Loucy (cell line): ENCODE measurements at regions not wholly inside any gene's neighbourhood (a gene's known extent, or its start where the extent isn't known, plus 50 kb on each side); places are given as distances from the start of the nearest gene placed in this dataset.

Experiments
- H2AFZ ChIP-seq: fragments of 200-600 bp; sonication (generic); 2 replicates; pipeline ENCODE4 v1.6.0; 2016; ENCODE audit warnings: antibody characterized with exemption, mild to moderate bottlenecking, low read length, moderate library complexity
- H3F3A ChIP-seq: fragments of 200-600 bp; 2 replicates; pipeline ENCODE4 v1.6.0; 2016; ENCODE audit warnings: antibody characterized with exemption, low read depth, mild to moderate bottlenecking
- H3K27me3 ChIP-seq: fragments of 200-600 bp; sonication (generic); 2 replicates; pipeline ENCODE4 v1.6.1; 2014; ENCODE audit warnings: low read length, mild to moderate bottlenecking; ENCODE audit not compliant: insufficient read depth, poor library complexity, severe bottlenecking
- H3K36me3 ChIP-seq: fragments of 200-600 bp; sonication (generic); 2 replicates; pipeline ENCODE4 v1.6.1; 2016; ENCODE audit warnings: low read length; ENCODE audit not compliant: insufficient read depth
- H3K4me1 ChIP-seq: fragments of 200-600 bp; sonication (generic); 2 replicates; pipeline ENCODE4 v1.5.1; 2014; ENCODE audit warnings: low read length, mild to moderate bottlenecking; ENCODE audit not compliant: insufficient read depth, poor library complexity, severe bottlenecking
- H3K4me2 ChIP-seq: fragments of 200-600 bp; sonication (generic); 2 replicates; pipeline ENCODE4 v1.6.0; 2014; ENCODE audit warnings: antibody characterized with exemption, low read length, low read depth, mild to moderate bottlenecking; ENCODE audit not compliant: poor library complexity, severe bottlenecking
- H3K4me3 ChIP-seq: fragments of 200-600 bp; sonication (generic); 2 replicates; pipeline ENCODE4 v1.5.1; 2014; ENCODE audit warnings: low read length, mild to moderate bottlenecking, mixed read lengths; ENCODE audit not compliant: poor library complexity, severe bottlenecking
- H3K79me2 ChIP-seq: fragments of 200-600 bp; sonication (generic); 2 replicates; pipeline ENCODE4 v1.6.1; 2014; ENCODE audit warnings: low read length; ENCODE audit not compliant: insufficient read depth
- H3K9ac ChIP-seq: fragments of 200-600 bp; sonication (generic); 2 replicates; pipeline ENCODE4 v1.6.0; 2014; ENCODE audit warnings: mild to moderate bottlenecking, low read depth, low read length, moderate library complexity; ENCODE audit not compliant: poor library complexity, severe bottlenecking
- H3K9me2 ChIP-seq: fragments of 200-600 bp; sonication (generic); replicated peaks from 2 replicates; pipeline ENCODE4 v1.6.1; 2016; ENCODE audit warnings: low read depth, low read length, mixed read lengths
- H3K9me3 ChIP-seq: fragments of 200-600 bp; sonication (generic); 2 replicates; pipeline ENCODE4 v1.6.1; 2014; ENCODE audit warnings: mild to moderate bottlenecking, antibody characterized with exemption, low read length, low read depth; ENCODE audit not compliant: insufficient read depth
- H4K20me1 ChIP-seq: fragments of 200-600 bp; sonication (generic); 2 replicates; pipeline ENCODE4 v1.6.0; 2014; ENCODE audit warnings: antibody characterized with exemption, low read length, mild to moderate bottlenecking; ENCODE audit not compliant: insufficient read depth, poor library complexity, severe bottlenecking
- CTCF ChIP-seq: fragments of 200-600 bp; sonication (generic); conservative IDR thresholded peaks from 2 replicates; pipeline ENCODE4 v1.5.1; 2014; ENCODE audit warnings: mild to moderate bottlenecking, antibody characterized with exemption, low read length
- EZH2phosphoT487 ChIP-seq: fragments of 200-600 bp; IDR thresholded peaks from 2 replicates; pipeline ENCODE4 v1.6.1; 2018; ENCODE audit warnings: antibody characterized with exemption, mild to moderate bottlenecking, moderate library complexity, borderline replicate concordance

GRCh38 chr4:106618956-106619355 is 250.4 kb upstream of the GIMD1 start:
- H3K4me1 ChIP-seq: peaks cover 11% of the 10 kb centered on the region
- no peaks in the 10 kb centered on the region for H3K36me3 ChIP-seq
- no peaks in the 10 kb centered on the region for H3K79me2 ChIP-seq
- H3K4me2 ChIP-seq: no peak overlapping the region
- H3F3A ChIP-seq: no peaks in the 10 kb centered on the region
- no peak overlapping the region for H2AFZ ChIP-seq
- H3K9ac ChIP-seq: no peak overlapping the region
- H3K9me2 ChIP-seq: no peaks in the 10 kb centered on the region
- H3K27me3 ChIP-seq: no peaks in the 10 kb centered on the region
- H3K4me3 ChIP-seq: no peak overlapping the region
- H3K9me3 ChIP-seq: no peaks in the 10 kb centered on the region
- no peaks in the 10 kb centered on the region for H4K20me1 ChIP-seq
- no peak for TF ChIP-seq EZH2phosphoT487
- TF ChIP-seq CTCF: 0 out of 2 replicates have a peak, but pooled peaks have one; percentile 11

GRCh38 chr4:106615961-106616360 is 247.4 kb upstream of the GIMD1 start:
- H3K9me2 ChIP-seq: no peaks in the 10 kb centered on the region
- no peaks in the 10 kb centered on the region for H3K36me3 ChIP-seq

DNA sequence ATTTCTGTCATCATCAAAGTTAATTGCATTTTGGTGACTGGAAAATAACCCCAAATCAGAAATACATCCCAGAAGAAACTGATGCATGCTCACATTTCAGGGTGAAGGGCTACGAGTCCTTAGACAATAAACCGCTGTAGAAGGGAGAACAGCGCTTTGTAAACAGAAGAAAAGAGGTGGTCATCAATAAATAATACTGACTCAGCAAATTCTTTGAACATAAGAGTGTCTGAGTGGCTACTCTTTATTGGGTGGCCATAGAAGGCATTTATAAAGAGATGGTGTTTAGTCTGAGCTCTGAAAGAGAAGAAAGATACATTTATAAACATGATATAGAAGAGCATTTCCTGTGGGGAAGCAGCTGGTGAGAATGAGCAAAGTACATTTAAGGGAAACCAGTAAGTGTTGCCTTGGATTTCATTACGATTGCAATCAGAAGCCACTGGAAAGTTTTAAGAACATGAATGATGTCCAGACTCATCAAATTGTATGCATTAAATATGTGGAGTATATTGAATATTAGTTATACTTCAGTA is 246.9 kb upstream of the GIMD1 start:
- Histone ChIP-seq H3K27me3 (no peaks in the 10 kb centered on the region), H3K4me2 (no peak overlapping the region), H3K9ac (no peak overlapping the region), H3F3A (no peaks in the 10 kb centered on the region), H3K9me2 (no peaks in the 10 kb centered on the region), H3K36me3 (no peaks in the 10 kb centered on the region), H3K9me3 (no peaks in the 10 kb centered on the region), H4K20me1 (no peaks in the 10 kb centered on the region), H3K4me3 (no peak overlapping the region), H2AFZ (no peak overlapping the region), H3K79me2 (no peaks in the 10 kb centered on the region), H3K4me1 (peaks cover 11% of the 10 kb centered on the region)
- TF ChIP-seq EZH2phosphoT487: no peak
- no peak for TF ChIP-seq CTCF

More at GRCh38 chr4:106615961-106616360, 247.4 kb upstream of the GIMD1 start:
- Histone ChIP-seq H3K27me3 (no peaks in the 10 kb centered on the region), H3K4me3 (no peak overlapping the region), H3K9me3 (no peaks in the 10 kb centered on the region), H3K4me2 (no peak overlapping the region), H4K20me1 (no peaks in the 10 kb centered on the region), H3F3A (no peaks in the 10 kb centered on the region), H3K79me2 (no peaks in the 10 kb centered on the region), H3K4me1 (peaks cover 11% of the 10 kb centered on the region), H2AFZ (no peak overlapping the region), H3K9ac (no peak overlapping the region)
- TF ChIP-seq EZH2phosphoT487 (no peak), CTCF (no peak)
